ENCODE measurements at regions not wholly inside any gene's neighbourhood (a gene's known extent, or its start where the extent isn't known, plus 50 kb on each side); places are given as distances from the start of the nearest gene placed in this dataset.

DNA sequence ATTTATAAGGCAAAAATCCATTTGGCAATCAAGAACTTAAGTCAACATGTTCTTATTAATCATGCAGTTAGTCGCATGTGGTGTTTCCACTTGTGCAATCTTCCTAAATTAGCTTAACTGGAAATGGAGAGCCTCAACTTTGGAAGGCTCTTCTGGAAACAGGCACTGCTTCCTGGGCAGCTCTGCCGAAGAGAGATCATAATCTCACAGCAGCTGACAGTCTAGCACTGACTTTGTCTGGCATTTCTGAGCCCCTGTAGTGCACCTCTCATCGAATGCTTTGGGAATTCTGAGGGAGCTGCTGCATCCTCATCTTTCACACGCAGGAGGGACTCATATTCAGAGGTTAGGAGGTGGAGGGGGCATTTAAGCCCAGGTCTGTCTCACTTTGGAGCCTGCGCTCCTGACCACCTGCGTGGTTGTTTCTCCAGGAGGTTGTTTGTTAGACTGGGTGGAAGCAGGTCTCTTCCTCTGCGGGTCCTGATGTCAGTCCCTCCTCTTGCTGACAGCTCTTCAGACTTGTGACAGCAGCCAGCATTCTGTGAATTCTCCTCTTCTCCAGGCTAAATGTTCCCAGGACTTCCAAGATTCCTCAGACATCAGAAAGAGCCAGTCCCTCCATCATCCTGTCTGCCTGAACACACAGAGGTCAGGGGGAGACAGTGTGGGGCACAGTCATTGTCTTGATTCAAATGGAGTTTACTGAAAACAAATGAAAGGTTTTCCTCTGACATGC is 100.4 kb upstream of the GJB6 start (continued):
- TF ChIP-seq, protein P1, sequence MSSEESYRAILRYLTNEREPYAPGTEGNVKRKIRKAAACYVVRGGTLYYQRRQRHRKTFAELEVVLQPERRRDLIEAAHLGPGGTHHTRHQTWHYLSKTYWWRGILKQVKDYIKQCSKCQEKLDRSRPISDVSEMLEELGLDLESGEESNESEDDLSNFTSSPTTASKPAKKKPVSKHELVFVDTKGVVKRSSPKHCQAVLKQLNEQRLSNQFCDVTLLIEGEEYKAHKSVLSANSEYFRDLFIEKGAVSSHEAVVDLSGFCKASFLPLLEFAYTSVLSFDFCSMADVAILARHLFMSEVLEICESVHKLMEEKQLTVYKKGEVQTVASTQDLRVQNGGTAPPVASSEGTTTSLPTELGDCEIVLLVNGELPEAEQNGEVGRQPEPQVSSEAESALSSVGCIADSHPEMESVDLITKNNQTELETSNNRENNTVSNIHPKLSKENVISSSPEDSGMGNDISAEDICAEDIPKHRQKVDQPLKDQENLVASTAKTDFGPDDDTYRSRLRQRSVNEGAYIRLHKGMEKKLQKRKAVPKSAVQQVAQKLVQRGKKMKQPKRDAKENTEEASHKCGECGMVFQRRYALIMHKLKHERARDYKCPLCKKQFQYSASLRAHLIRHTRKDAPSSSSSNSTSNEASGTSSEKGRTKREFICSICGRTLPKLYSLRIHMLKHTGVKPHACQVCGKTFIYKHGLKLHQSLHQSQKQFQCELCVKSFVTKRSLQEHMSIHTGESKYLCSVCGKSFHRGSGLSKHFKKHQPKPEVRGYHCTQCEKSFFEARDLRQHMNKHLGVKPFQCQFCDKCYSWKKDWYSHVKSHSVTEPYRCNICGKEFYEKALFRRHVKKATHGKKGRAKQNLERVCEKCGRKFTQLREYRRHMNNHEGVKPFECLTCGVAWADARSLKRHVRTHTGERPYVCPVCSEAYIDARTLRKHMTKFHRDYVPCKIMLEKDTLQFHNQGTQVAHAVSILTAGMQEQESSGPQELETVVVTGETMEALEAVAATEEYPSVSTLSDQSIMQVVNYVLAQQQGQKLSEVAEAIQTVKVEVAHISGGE (CRISPR knock-in tag; IDR thresholded peaks at IDR 0.05), result no peak
- TF ChIP-seq SMAD5 (IDR thresholded peaks at IDR 0.05; ENCODE audit: low read depth), result no peak

DNA sequence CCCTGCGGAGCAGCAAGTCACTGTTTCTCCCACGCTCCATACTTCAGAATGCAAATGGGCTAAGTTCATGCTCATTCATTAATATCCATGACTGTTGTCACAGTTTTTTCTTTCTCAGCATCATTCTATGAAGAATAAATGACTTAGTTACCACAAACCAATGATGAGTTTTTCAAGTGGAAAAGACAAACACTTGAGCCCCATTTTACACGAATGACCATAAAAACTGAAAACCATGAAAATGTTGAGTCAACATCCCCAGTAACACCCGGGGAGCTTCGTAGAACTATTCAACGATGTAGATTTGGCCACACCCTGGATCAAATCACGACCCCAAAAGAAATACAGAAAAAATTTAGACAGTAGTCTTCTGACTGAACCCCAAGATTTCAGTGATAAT is 99.8 kb upstream of the GJB6 start:
- ChIA-PET POLR2A (no interaction called here), SMC1A (ENCODE audit: uncharacterized antibody, unreplicated experiment) (no interaction called here), CTCF (interaction anchor here (0.5 kb wide), 1 partner anchor 619 kb away, joined by 3 read pairs; no protein-coding TSS in a partner anchor), RAD21 (ENCODE audit: unreplicated experiment) (no interaction called here)
- no peaks in the 10 kb centered on the region for H4K20me1 ChIP-seq (ENCODE audit: control insufficient read depth, insufficient read depth)
- no peaks in the 10 kb centered on the region; the same call in 1 of the 2 replicates for H3K4me1 ChIP-seq (ENCODE audit: control insufficient read depth, insufficient read depth, low read length)
- TF ChIP-seq KDM1A (IDR thresholded peaks at IDR 0.05; ENCODE audit: borderline replicate concordance) (no peak), JUNB (IDR thresholded peaks at IDR 0.05) (no peak), POU2F2 (IDR thresholded peaks at IDR 0.05; ENCODE audit: borderline replicate concordance, low read depth, low read length) (no peak)
- no peaks in the 10 kb centered on the region; the same call in 2 of the 3 replicates for H3K9me3 ChIP-seq (replicated peaks; ENCODE audit: control insufficient read depth, insufficient read depth, low read length)
- H3K4me2 ChIP-seq (ENCODE audit: control insufficient read depth, insufficient read depth), result no peak overlapping the region
- H3K79me2 ChIP-seq (ENCODE audit: control insufficient read depth, insufficient read depth, low read length), result no peaks in the 10 kb centered on the region
- FAIRE-seq, result no peak
- in situ Hi-C loops (cut with MboI) (no loop called here), intact Hi-C loops (cut with micrococcal nuclease; ENCODE audit: unreplicated experiment) (no loop called here)
- 52% methylated on average over 7 of the region's 7 CpGs for WGBS (ENCODE audit: insufficient coverage, insufficient replicate concordance, low lambda C conversion rate, missing lambda C conversion rate)
- no peak for ATAC-seq
- H3K9ac ChIP-seq (ENCODE audit: control insufficient read depth, insufficient read depth, low read length), result no peak overlapping the region
- H2AFZ ChIP-seq (ENCODE audit: control insufficient read depth, low read depth, low read length), result no peak overlapping the region
- no peak overlapping the region for H3K4me3 ChIP-seq
- no TSS peak for BruUV-seq (replicated peaks)
- no peaks in the 10 kb centered on the region for H3K27me3 ChIP-seq (replicated peaks in 1 of 2; ENCODE audit: control insufficient read depth in 2 of 2, insufficient read depth in 2 of 2, low read length in 1 of 2)
- no peak overlapping the region for H3K27ac ChIP-seq (ENCODE audit: control insufficient read depth, insufficient read depth)
- DNase-seq (ENCODE audit: low read depth, low spot score), result no peak
- no peaks in the 10 kb centered on the region for H3K36me3 ChIP-seq (ENCODE audit: control insufficient read depth in 2 of 2, insufficient read depth in 2 of 2, low read length in 1 of 2)
